PC-3 (cell line): ENCODE measurements at regions not wholly inside any gene's neighbourhood (a gene's known extent, or its start where the extent isn't known, plus 50 kb on each side); places are given as distances from the start of the nearest gene placed in this dataset.

Source experiments
- ATAC-seq: fragments of 200-7000 bp; cut with Tn5 transposase; 2 replicates; pipeline ENCODE4 v1.9.1; 2020; ENCODE audit warnings: mild to moderate bottlenecking, moderate library complexity
- BruUV-seq: library from RNA; stranded (reverse); fragments of 400-500 nt; replicated peaks from 2 replicates; lab custom pipeline; 2021; lab: Mats Ljungman, UMichigan
- CTCF ChIA-PET: fragments of 300-600 bp; sonication (Branson Sonifier 250); formaldehyde crosslinking; loops from one replicate; lab custom pipeline; 2022; ENCODE audit warnings: antibody characterized with exemption; lab: Charles Lee
- POLR2A ChIA-PET: fragments of 300-600 bp; sonication (Branson Sonifier 250); formaldehyde crosslinking; loops from one replicate; lab custom pipeline; 2022; ENCODE audit warnings: antibody characterized with exemption; ENCODE audit not compliant: unreplicated experiment; lab: Charles Lee
- DNase-seq: peaks from one replicate; pipeline ENCODE4 v3.0.0-alpha.2; 2015
- H2AFZ ChIP-seq: fragments of 300-600 bp; sonication (generic); 2 replicates; pipeline ENCODE4 v1.6.0; 2016; ENCODE audit warnings: antibody characterized with exemption, low read length
- H3F3A ChIP-seq: fragments of 300-600 bp; sonication (generic); one replicate; pipeline ENCODE4 v1.6.0; 2017; ENCODE audit warnings: antibody characterized with exemption, low read length, control low read depth, mild to moderate bottlenecking; ENCODE audit not compliant: unreplicated experiment
- H3K27ac ChIP-seq: fragments of 300-600 bp; sonication (generic); 2 replicates; pipeline ENCODE4 v1.5.1; 2016; ENCODE audit warnings: mild to moderate bottlenecking, low read length
- H3K27me3 ChIP-seq: fragments of 300-600 bp; sonication (generic); 2 replicates; pipeline ENCODE4 v1.6.1; 2016; ENCODE audit warnings: low read length, mixed read lengths
- H3K36me3 ChIP-seq: fragments of 300-600 bp; sonication (generic); 2 replicates; pipeline ENCODE4 v1.6.1; 2016; ENCODE audit warnings: low read depth, mixed run types, low read length, mixed read lengths
- H3K4me1 ChIP-seq: fragments of 300-600 bp; sonication (generic); 2 replicates; pipeline ENCODE4 v1.5.1; 2016; ENCODE audit warnings: low read length; ENCODE audit not compliant: insufficient read depth
- H3K4me2 ChIP-seq: fragments of 300-600 bp; sonication (generic); 2 replicates; pipeline ENCODE4 v1.6.0; 2016; ENCODE audit warnings: low read length
- H3K4me3 ChIP-seq: fragments of 300-600 bp; sonication (generic); 2 replicates; pipeline ENCODE4 v1.5.1; 2016; ENCODE audit warnings: mild to moderate bottlenecking, low read length, mixed read lengths
- H3K79me2 ChIP-seq: fragments of 300-600 bp; sonication (generic); 2 replicates; pipeline ENCODE4 v1.6.1; 2017; ENCODE audit warnings: low read length, mixed read lengths
- H3K9ac ChIP-seq: fragments of 300-600 bp; sonication (generic); 2 replicates; pipeline ENCODE4 v1.6.0; 2016; ENCODE audit warnings: mild to moderate bottlenecking, low read length
- H3K9me2 ChIP-seq: fragments of 300-600 bp; sonication (generic); replicated peaks from 2 replicates; pipeline ENCODE4 v1.6.1; 2016; ENCODE audit warnings: mixed run types, low read length, mixed read lengths
- H3K9me3 ChIP-seq: fragments of 300-600 bp; sonication (generic); 2 replicates; pipeline ENCODE4 v1.6.1; 2016; ENCODE audit warnings: low read length, mixed read lengths
- H4K20me1 ChIP-seq: fragments of 300-600 bp; sonication (generic); 2 replicates; pipeline ENCODE4 v1.6.1; 2016; ENCODE audit warnings: low read length, mixed read lengths
- CTCF ChIP-seq: fragments of 300-600 bp; sonication (generic); conservative IDR thresholded peaks from 2 replicates; pipeline ENCODE4 v1.5.1; 2017; ENCODE audit warnings: antibody characterized with exemption, low read depth, mild to moderate bottlenecking, low read length
- EZH2 ChIP-seq: fragments of 300-600 bp; sonication (generic); IDR thresholded peaks from one replicate; pipeline ENCODE4 v1.6.1; 2017; ENCODE audit warnings: antibody characterized with exemption, mild to moderate bottlenecking, low read length; ENCODE audit not compliant: unreplicated experiment
- EZH2phosphoT487 ChIP-seq: fragments of 300-600 bp; sonication (generic); IDR thresholded peaks from 2 replicates; pipeline ENCODE4 v1.6.1; 2018; ENCODE audit warnings: mild to moderate bottlenecking, antibody characterized with exemption, low read length, borderline replicate concordance
- intact Hi-C: fragments of 100-400 bp; cut with micrococcal nuclease; formaldehyde crosslinking; loops from 2 replicates; pipeline ENCODE4 v1.9.0; 2023

GRCh38 chr10:33947544-33947943 is 613.1 kb upstream of the NRP1 start:
- Histone ChIP-seq H3K9me2 (peaks cover 10% of the 10 kb centered on the region), H4K20me1 (no peaks in the 10 kb centered on the region), H3K4me2 (no peak overlapping the region), H3K27ac (no peak overlapping the region), H3K79me2 (no peaks in the 10 kb centered on the region), H3K4me3 (no peak overlapping the region), H3K36me3 (no peaks in the 10 kb centered on the region), H3K9me3 (no peaks in the 10 kb centered on the region), H3K4me1 (peaks cover 9% of the 10 kb centered on the region), H3K27me3 (no peaks in the 10 kb centered on the region), H3F3A (peaks cover 1% of the 10 kb centered on the region), H3K9ac (no peak overlapping the region), H2AFZ (no peak overlapping the region)
- no peak for TF ChIP-seq EZH2phosphoT487
- no peak for TF ChIP-seq EZH2
- TF ChIP-seq CTCF: no peak
- CTCF ChIA-PET: no interaction called here
- intact Hi-C loops: loop anchor here (10.0 kb wide), 1 partner anchor 613 kb away; the partner anchor contains the start of gene NRP1
- no TSS peak for BruUV-seq
- DNase-seq (no peak), ATAC-seq (no peak)
- POLR2A ChIA-PET: interaction anchor here (0.6 kb wide), 1 partner anchor 13 kb away, joined by 9 read pairs; no protein-coding TSS in a partner anchor

GRCh38 chr10:33945051-33945450 is 610.6 kb upstream of the NRP1 start:
- CTCF ChIA-PET: interaction anchor here (0.5 kb wide), 1 partner anchor 538 kb away, joined by 5 read pairs; no protein-coding TSS in a partner anchor
- ATAC-seq (peak; percentile 93), DNase-seq (peak; percentile 82)
- peaks cover 12% of the 10 kb centered on the region for H3K4me1 ChIP-seq
- no peaks in the 10 kb centered on the region for H3K9me3 ChIP-seq
- H3K4me2 ChIP-seq: no peak overlapping the region
- no peaks in the 10 kb centered on the region for H4K20me1 ChIP-seq
- POLR2A ChIA-PET: interaction anchor here (0.6 to 0.7 kb wide), 2 partner anchors 142 to 360 kb away, joined by 4 to 5 read pairs; no protein-coding TSS in a partner anchor
- TF ChIP-seq CTCF (no peak), EZH2phosphoT487 (no peak), EZH2 (no peak)
- H3F3A ChIP-seq: no peaks in the 10 kb centered on the region
- intact Hi-C loops: loop anchor here (10.0 kb wide), 1 partner anchor 610 kb away; the partner anchor contains the start of gene NRP1
- peaks cover 6% of the 10 kb centered on the region; the same call in 1 of the 2 replicates for H3K9me2 ChIP-seq
- no peak overlapping the region for H3K4me3 ChIP-seq
- H3K9ac ChIP-seq: no peak overlapping the region
- H3K36me3 ChIP-seq: no peaks in the 10 kb centered on the region
- no peak overlapping the region for H2AFZ ChIP-seq
- H3K79me2 ChIP-seq: no peaks in the 10 kb centered on the region
- no peaks in the 10 kb centered on the region for H3K27me3 ChIP-seq
- no TSS peak for BruUV-seq
- H3K27ac ChIP-seq: no peak overlapping the region

GRCh38 chr10:33942508-33942907 is 608.0 kb upstream of the NRP1 start:
- POLR2A ChIA-PET: no interaction called here
- H3K4me2 ChIP-seq: no peak overlapping the region
- no peak overlapping the region for H2AFZ ChIP-seq
- no peak overlapping the region for H3K27ac ChIP-seq
- no peaks in the 10 kb centered on the region for H3K9me3 ChIP-seq
- H3F3A ChIP-seq: no peaks in the 10 kb centered on the region
- no peak overlapping the region for H3K9ac ChIP-seq
- peak; percentile 67 for ATAC-seq
- TF ChIP-seq EZH2phosphoT487 (no peak), EZH2 (no peak)
- H3K9me2 ChIP-seq: 0 out of 2 replicates have a peak, but pooled peaks cover 6% of the 10 kb centered on the region
- no peaks in the 10 kb centered on the region for H3K79me2 ChIP-seq
- intact Hi-C loops: loop anchor here (10.0 kb wide), 1 partner anchor 608 kb away; the partner anchor contains the start of gene NRP1
- H3K4me1 ChIP-seq: peaks cover 12% of the 10 kb centered on the region
- no TSS peak for BruUV-seq
- no peaks in the 10 kb centered on the region for H4K20me1 ChIP-seq
- H3K4me3 ChIP-seq: no peak overlapping the region
- H3K36me3 ChIP-seq: no peaks in the 10 kb centered on the region
- DNase-seq: peak; percentile 67
- H3K27me3 ChIP-seq: no peaks in the 10 kb centered on the region
- CTCF ChIA-PET: no interaction called here
